ENCODE measurements at regions not wholly inside any gene's neighbourhood (a gene's known extent, or its start where the extent isn't known, plus 50 kb on each side); places are given as distances from the start of the nearest gene placed in this dataset.

GRCh38 chr5:126301056-126301455 lies 122.2 kb upstream of the GRAMD2B start:
- Histone ChIP-seq H3K4me3 (no peak overlapping the region), H3K4me1 (no peaks in the 10 kb centered on the region), H3K27me3 (no peaks in the 10 kb centered on the region), H3K36me3 (no peaks in the 10 kb centered on the region), H3K9me3 (peaks cover 0 to 14% (median 3%) of the 10 kb centered on the region in 4 donors), H3K27ac (no peak overlapping the region)
- WGBS, 2 donors: 26 to 46% methylated on average over 3 of the region's 3 CpGs
- TF ChIP-seq, protein P1, sequence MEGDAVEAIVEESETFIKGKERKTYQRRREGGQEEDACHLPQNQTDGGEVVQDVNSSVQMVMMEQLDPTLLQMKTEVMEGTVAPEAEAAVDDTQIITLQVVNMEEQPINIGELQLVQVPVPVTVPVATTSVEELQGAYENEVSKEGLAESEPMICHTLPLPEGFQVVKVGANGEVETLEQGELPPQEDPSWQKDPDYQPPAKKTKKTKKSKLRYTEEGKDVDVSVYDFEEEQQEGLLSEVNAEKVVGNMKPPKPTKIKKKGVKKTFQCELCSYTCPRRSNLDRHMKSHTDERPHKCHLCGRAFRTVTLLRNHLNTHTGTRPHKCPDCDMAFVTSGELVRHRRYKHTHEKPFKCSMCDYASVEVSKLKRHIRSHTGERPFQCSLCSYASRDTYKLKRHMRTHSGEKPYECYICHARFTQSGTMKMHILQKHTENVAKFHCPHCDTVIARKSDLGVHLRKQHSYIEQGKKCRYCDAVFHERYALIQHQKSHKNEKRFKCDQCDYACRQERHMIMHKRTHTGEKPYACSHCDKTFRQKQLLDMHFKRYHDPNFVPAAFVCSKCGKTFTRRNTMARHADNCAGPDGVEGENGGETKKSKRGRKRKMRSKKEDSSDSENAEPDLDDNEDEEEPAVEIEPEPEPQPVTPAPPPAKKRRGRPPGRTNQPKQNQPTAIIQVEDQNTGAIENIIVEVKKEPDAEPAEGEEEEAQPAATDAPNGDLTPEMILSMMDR (IDR thresholded peaks at IDR 0.05): no peak
- TF ChIP-seq EP300 (IDR thresholded peaks at IDR 0.05) (no peak), POLR2A (IDR thresholded peaks at IDR 0.05) (no peak)
- DNase-seq (ENCODE audit: low spot score in 2 of 2): no peak

DNA sequence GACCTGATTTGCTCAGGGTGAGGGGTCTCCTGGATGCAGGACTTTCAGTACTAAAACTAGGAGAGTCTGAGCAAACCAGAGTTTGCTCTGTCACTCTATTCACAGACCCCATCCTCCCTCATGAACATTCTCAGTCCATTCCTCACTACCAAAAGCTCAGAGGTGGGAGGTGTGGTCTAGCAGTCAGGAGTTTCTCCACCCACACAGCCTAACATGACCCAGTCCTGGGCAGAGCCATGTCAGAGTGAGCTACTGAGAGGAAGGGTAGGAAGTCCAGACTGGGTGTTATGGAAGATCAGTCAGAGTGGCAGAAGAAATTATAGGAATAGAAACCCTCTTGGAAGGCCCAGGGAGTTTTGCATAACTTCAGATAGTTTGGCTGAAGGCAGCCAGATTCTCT lies 113.3 kb upstream of the GRAMD2B start:
- Histone ChIP-seq H3K4me1 (no peaks in the 10 kb centered on the region), H3K27me3 (no peaks in the 10 kb centered on the region), H3K9me3 (peaks cover 0 to 5% (median 1%) of the 10 kb centered on the region in 4 donors), H3K4me3 (no peak overlapping the region), H3K36me3 (no peaks in the 10 kb centered on the region), H3K27ac (no peak overlapping the region)
- TF ChIP-seq, protein P1 (IDR thresholded peaks at IDR 0.05): no peak
- TF ChIP-seq POLR2A (IDR thresholded peaks at IDR 0.05) (no peak), EP300 (IDR thresholded peaks at IDR 0.05) (no peak)
- no peak for DNase-seq (ENCODE audit: low spot score in 2 of 2)

DNA sequence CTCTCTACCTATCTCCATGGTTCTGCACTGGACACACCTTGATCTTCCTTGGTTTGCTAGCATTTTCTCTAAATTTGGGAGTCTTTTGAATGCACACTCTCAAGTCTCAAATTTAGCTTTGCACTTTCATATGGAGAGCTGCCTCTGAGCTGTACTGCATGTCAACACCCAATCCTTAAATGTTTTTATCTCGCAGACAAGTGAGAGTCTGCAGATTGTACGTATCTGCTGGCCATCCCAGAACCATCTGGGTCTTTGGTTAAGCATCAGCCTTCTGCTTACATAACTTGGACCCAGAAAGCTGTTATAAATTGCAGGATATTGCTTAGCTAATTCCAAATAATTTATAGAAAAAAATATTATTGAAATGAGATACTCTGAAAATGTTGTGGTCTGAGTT lies 111.4 kb upstream of the GRAMD2B start:
- no peak overlapping the region for H3K4me3 ChIP-seq
- H3K36me3 ChIP-seq: no peaks in the 10 kb centered on the region
- no peaks in the 10 kb centered on the region for H3K27me3 ChIP-seq
- DNase-seq (ENCODE audit: low spot score in 2 of 2): no peak
- WGBS, 2 donors: 88 to 91% methylated on average over 2 of the region's 2 CpGs
- TF ChIP-seq EP300 (IDR thresholded peaks at IDR 0.05) (no peak), POLR2A (IDR thresholded peaks at IDR 0.05) (no peak)
- TF ChIP-seq, protein P1 (IDR thresholded peaks at IDR 0.05): no peak
- H3K9me3 ChIP-seq: no peaks in the 10 kb centered on the region
- no peaks in the 10 kb centered on the region for H3K4me1 ChIP-seq
- no peak overlapping the region for H3K27ac ChIP-seq

- no peaks in the 10 kb centered on the region for H3K4me1 ChIP-seq
- no peak overlapping the region for H3K27ac ChIP-seq
- no peaks in the 10 kb centered on the region for H3K9me3 ChIP-seq
- no peak for TF ChIP-seq POLR2A (IDR thresholded peaks at IDR 0.05)
- no peak for TF ChIP-seq EP300 (IDR thresholded peaks at IDR 0.05)
- TF ChIP-seq, protein P1 (IDR thresholded peaks at IDR 0.05): no peak
- H3K4me3 ChIP-seq: no peak overlapping the region
- no peak for DNase-seq (ENCODE audit: low spot score in 2 of 2)
- H3K36me3 ChIP-seq: no peaks in the 10 kb centered on the region
- no peaks in the 10 kb centered on the region for H3K27me3 ChIP-seq
- 72% methylated on average over 3 of the region's 3 CpGs for WGBS, 2 donors
Observed at GRCh38 chr5:126315341-126315740, 107.9 kb upstream of the GRAMD2B start.

DNA sequence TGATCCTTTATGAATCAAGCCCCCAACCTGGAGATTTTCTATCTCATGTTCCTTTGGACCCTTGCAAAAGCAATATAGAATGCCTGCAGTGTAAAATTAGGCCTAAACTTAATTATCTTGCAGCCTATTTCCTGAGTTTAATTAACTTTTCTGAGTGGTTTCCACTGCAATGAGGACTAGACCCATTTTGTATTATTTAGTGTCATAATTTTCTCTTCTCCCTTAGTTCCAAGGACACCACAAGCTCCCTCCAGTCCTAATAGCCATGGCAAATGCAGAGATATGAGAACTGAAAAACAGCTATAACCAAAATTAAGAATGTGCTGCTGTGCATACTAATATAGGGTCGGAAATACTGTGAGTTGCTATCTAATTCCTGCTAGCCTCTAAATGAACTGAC lies 90.9 kb upstream of the GRAMD2B start:
- WGBS, 2 donors: 91 to 100% methylated on average over 1 of the region's 1 CpG
- DNase-seq (ENCODE audit: low spot score in 2 of 2): no peak
- H3K36me3 ChIP-seq: no peaks in the 10 kb centered on the region
- no peaks in the 10 kb centered on the region for H3K27me3 ChIP-seq
- TF ChIP-seq POLR2A (IDR thresholded peaks at IDR 0.05) (no peak), EP300 (IDR thresholded peaks at IDR 0.05) (no peak)
- TF ChIP-seq, protein P1 (IDR thresholded peaks at IDR 0.05): no peak
- H3K4me3 ChIP-seq: no peak overlapping the region
- H3K9me3 ChIP-seq: no peaks in the 10 kb centered on the region
- H3K4me1 ChIP-seq: peaks cover 0 to 4% (median 0%) of the 10 kb centered on the region in 4 donors
- no peak overlapping the region for H3K27ac ChIP-seq

All from tibial nerve (tissue), 4 donors.